ENCODE measurements at regions not wholly inside any gene's neighbourhood (a gene's known extent, or its start where the extent isn't known, plus 50 kb on each side); places are given as distances from the start of the nearest gene placed in this dataset.
"Not testable (repeated sequence)": the region's sequence is repeated elsewhere in the genome, so short reads cannot be mapped to it uniquely, and the experiment has no call there.

DNA sequence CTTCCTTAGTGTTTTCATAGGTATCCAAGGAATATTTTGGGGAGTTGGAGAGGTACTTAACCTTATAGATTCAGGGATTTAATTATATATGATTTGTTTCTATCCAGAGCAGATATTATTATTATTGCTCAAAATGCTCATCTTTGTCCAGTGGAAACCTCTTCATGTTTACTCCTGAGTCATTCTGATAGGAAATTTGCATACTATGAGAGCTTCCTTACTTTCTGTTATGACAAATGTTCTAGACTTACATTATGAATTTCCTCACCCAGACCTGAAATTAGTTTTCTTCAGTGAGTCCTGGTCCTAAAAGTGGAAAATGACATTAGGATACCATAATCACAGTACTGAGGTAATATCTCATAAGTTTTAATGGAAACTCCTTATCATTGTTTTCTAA lies 57.5 kb upstream of the PLPPR5 start:
- Histone ChIP-seq H3K9me3 (no peaks in the 10 kb centered on the region), H3K4me2 (no peak overlapping the region), H3K27ac (no peak overlapping the region), H3K4me1 (no peaks in the 10 kb centered on the region), H3K4me3 (no peak overlapping the region)
- DNase-seq (ENCODE audit: low read depth in 1 of 2, low spot score in 1 of 2) (no peak), FAIRE-seq (no peak), ATAC-seq (no peak)
- TF ChIP-seq, protein P1, sequence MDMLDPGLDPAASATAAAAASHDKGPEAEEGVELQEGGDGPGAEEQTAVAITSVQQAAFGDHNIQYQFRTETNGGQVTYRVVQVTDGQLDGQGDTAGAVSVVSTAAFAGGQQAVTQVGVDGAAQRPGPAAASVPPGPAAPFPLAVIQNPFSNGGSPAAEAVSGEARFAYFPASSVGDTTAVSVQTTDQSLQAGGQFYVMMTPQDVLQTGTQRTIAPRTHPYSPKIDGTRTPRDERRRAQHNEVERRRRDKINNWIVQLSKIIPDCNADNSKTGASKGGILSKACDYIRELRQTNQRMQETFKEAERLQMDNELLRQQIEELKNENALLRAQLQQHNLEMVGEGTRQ (IDR thresholded peaks at IDR 0.05) = no peak
- TF ChIP-seq MAX (IDR thresholded peaks at IDR 0.05) (no peak), EHF (CRISPR knock-in tag; IDR thresholded peaks at IDR 0.05) (no peak), PBX3 (IDR thresholded peaks at IDR 0.05) (no peak), BHLHE40 (IDR thresholded peaks at IDR 0.05; ENCODE audit: low read depth, low read length) (no peak), GATA3 (IDR thresholded peaks at IDR 0.05; ENCODE audit: borderline replicate concordance) (no peak)
- ChIA-PET POLR2A (no interaction called here), CTCF (no interaction called here)

DNA sequence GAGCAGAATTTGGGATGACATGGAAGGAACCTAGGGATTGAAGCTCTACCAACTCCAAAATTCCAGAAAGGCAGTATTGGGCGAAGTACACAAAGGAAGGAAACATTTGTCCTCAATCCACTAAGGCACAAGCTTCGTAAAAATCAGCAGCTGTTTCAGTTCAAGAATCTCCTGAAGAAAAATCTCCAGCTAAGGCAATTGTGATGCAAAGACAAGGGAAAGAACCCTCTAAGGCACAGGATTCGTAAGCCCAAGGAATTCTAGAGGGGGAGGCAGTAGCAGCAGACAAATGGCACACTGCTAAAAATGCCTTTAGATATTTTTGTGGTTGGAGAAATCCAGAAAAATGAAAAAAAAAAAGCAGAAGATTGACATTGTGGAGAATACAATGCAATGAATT lies 64.5 kb upstream of the PLPPR5 start:
- no peak for FAIRE-seq
- no peaks in the 10 kb centered on the region for H3K4me1 ChIP-seq
- no peak for DNase-seq (ENCODE audit: low read depth in 1 of 2, low spot score in 1 of 2)
- no peak for TF ChIP-seq CBX8 (IDR thresholded peaks at IDR 0.05)
- CTCF ChIA-PET = no interaction called here
- POLR2A ChIA-PET = no interaction called here
- 33% methylated on average over 3 of the region's 3 CpGs for WGBS (ENCODE audit: missing lambda C conversion rate)
- no peaks in the 10 kb centered on the region for H3K9me3 ChIP-seq
- ATAC-seq = no peak
- no peak overlapping the region for H3K27ac ChIP-seq
- H3K4me3 ChIP-seq = no peak overlapping the region
- no peak overlapping the region for H3K4me2 ChIP-seq

GRCh38 chr1:99078529-99078928 lies 73.9 kb upstream of the PLPPR5 start:
- H3K4me3 ChIP-seq; CTCF ChIA-PET; FAIRE-seq; H3K27ac ChIP-seq; H3K4me2 ChIP-seq; DNase-seq (ENCODE audit: low read depth in 1 of 2, low spot score in 1 of 2); H3K4me1 ChIP-seq; H3K9me3 ChIP-seq; ATAC-seq; POLR2A ChIA-PET: not testable (repeated sequence)
- 37% methylated on average over 5 of the region's 31 CpGs for WGBS (ENCODE audit: missing lambda C conversion rate)

DNA sequence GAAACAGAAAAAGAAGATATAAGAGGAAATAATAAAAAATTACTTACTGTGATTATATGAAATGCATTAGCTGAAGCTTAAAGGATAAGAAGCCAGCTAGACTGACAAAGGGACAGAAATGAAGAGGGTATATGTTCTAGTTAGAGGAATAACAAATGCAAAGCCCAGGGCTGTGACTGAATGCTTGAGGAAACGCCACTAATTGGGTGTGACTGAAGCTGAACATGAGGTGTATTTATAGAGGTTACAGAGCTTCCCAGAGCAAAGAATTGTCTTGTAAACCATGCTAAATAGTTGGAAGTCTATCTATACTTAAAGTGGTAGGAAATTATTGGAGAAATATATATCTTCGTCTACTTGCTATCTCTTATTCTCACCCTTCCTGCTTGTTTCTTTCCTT lies 77.7 kb upstream of the PLPPR5 start:
- ChIA-PET POLR2A (no interaction called here), CTCF (interaction anchor here (1.2 kb wide), 1 partner anchor 9 kb away, joined by 3 read pairs; no protein-coding TSS in a partner anchor)
- FAIRE-seq = no peak
- Histone ChIP-seq H3K4me3 (no peak overlapping the region), H3K4me1 (no peaks in the 10 kb centered on the region), H3K4me2 (no peak overlapping the region), H3K9me3 (no peaks in the 10 kb centered on the region), H3K27ac (no peak overlapping the region)
- no peak for DNase-seq (ENCODE audit: low read depth in 1 of 2, low spot score in 1 of 2)
- WGBS (ENCODE audit: missing lambda C conversion rate) = 32% methylated on average over 2 of the region's 2 CpGs
- TF ChIP-seq HOXB5 (CRISPR knock-in tag; IDR thresholded peaks at IDR 0.05) (no peak), ZNF302 (CRISPR knock-in tag; IDR thresholded peaks at IDR 0.05) (no peak)
- ATAC-seq = no peak

- ChIA-PET CTCF (no interaction called here), POLR2A (no interaction called here)
- Histone ChIP-seq H3K9me3 (no peaks in the 10 kb centered on the region), H3K4me1 (no peaks in the 10 kb centered on the region), H3K4me3 (no peak overlapping the region), H3K27ac (no peak overlapping the region), H3K4me2 (no peak overlapping the region)
- no peak for TF ChIP-seq EHF (CRISPR knock-in tag; IDR thresholded peaks at IDR 0.05)
- no peak for TF ChIP-seq E2F6 (IDR thresholded peaks at IDR 0.05; ENCODE audit: borderline replicate concordance, low read depth)
- no peak for TF ChIP-seq KDM1A (IDR thresholded peaks at IDR 0.05; ENCODE audit: low read depth)
- no peak for TF ChIP-seq EP300 (IDR thresholded peaks at IDR 0.05)
- TF ChIP-seq EHMT2 (IDR thresholded peaks at IDR 0.05; ENCODE audit: low read depth) = no peak
- TF ChIP-seq CBX8 (IDR thresholded peaks at IDR 0.05) = no peak
- TF ChIP-seq REST (IDR thresholded peaks at IDR 0.05) = no peak
- no peak for TF ChIP-seq ZNF302 (CRISPR knock-in tag; IDR thresholded peaks at IDR 0.05)
- TF ChIP-seq NFE2L2 (conservative IDR thresholded peaks at IDR 0.05; ENCODE audit: low read length) = no peak
- no peak for TF ChIP-seq PHF8 (IDR thresholded peaks at IDR 0.05; ENCODE audit: borderline replicate concordance, low read depth)
- no peak for TF ChIP-seq RAD21 (conservative IDR thresholded peaks at IDR 0.05 in 1 of 2, IDR thresholded peaks at IDR 0.05 in 1 of 2)
- TF ChIP-seq HMGXB4 (CRISPR knock-in tag; IDR thresholded peaks at IDR 0.05; ENCODE audit: borderline replicate concordance) = no peak
- DNase-seq (ENCODE audit: low read depth in 1 of 2, low spot score in 1 of 2) (no peak), ATAC-seq (no peak), FAIRE-seq (no peak)
- WGBS (ENCODE audit: missing lambda C conversion rate) = 9% methylated on average over 4 of the region's 4 CpGs
These were observed 78.7 kb upstream of the PLPPR5 start for GRCh38 chr1:99083338-99083737.

Measured in A549 (cell line).